ENCODE measurements at regions not wholly inside any gene's neighbourhood (a gene's known extent, or its start where the extent isn't known, plus 50 kb on each side); places are given as distances from the start of the nearest gene placed in this dataset.

- H3K4me1 Mint-ChIP-seq = no peaks in the 10 kb centered on the region
- DNase-seq = no peak
- H3K9me3 Mint-ChIP-seq = peaks cover 0 to 21% (median 8%) of the 10 kb centered on the region in 8 donors
- ChIA-PET CTCF (ENCODE audit: partially characterized antibody) (no interaction called here), POLR2A (ENCODE audit: partially characterized antibody) (no interaction called here)
- H3K27me3 Mint-ChIP-seq = no peaks in the 10 kb centered on the region
- no peak overlapping the region for H3K27ac Mint-ChIP-seq
- H3K4me3 Mint-ChIP-seq = no peak overlapping the region
- no peak overlapping the region for H3K27ac ChIP-seq (ENCODE audit: low read depth, low read length)
- H3K9me3 ChIP-seq (ENCODE audit: control insufficient read depth in 1 of 2, low read length in 2 of 2) = no peaks in the 10 kb centered on the region
- intact Hi-C loops (cut with micrococcal nuclease) = no loop called here
- no peaks in the 10 kb centered on the region for H3K4me1 ChIP-seq (ENCODE audit: insufficient read depth, low read length)
- H3K4me3 ChIP-seq (ENCODE audit: low read length in 2 of 2) = no peak overlapping the region
- no peaks in the 10 kb centered on the region for H3K36me3 ChIP-seq (ENCODE audit: insufficient read depth, low read length)
- no peaks in the 10 kb centered on the region for H3K27me3 ChIP-seq (ENCODE audit: insufficient read depth, low read length)
- no peaks in the 10 kb centered on the region for H3K36me3 Mint-ChIP-seq
These were observed 466.8 kb downstream of the SLCO4C1 start for GRCh38 chr5:101829255-101829654.

GRCh38 chr5:101811466-101811865 lies 484.6 kb downstream of the SLCO4C1 start:
- no peaks in the 10 kb centered on the region for H3K27me3 ChIP-seq (ENCODE audit: insufficient read depth, low read length)
- CTCF ChIA-PET (ENCODE audit: partially characterized antibody) = no interaction called here
- POLR2A ChIA-PET (ENCODE audit: partially characterized antibody) = no interaction called here
- Mint-ChIP-seq H3K27ac (no peak overlapping the region), H3K27me3 (no peaks in the 10 kb centered on the region), H3K9me3 (peaks cover 0 to 4% (median 0%) of the 10 kb centered on the region in 8 donors), H3K4me1 (no peaks in the 10 kb centered on the region), H3K36me3 (no peaks in the 10 kb centered on the region), H3K4me3 (no peak overlapping the region)
- DNase-seq = no peak
- intact Hi-C loops (cut with micrococcal nuclease) = no loop called here
- no peaks in the 10 kb centered on the region for H3K9me3 ChIP-seq (ENCODE audit: control insufficient read depth in 1 of 2, low read length in 2 of 2)
- H3K4me3 ChIP-seq (ENCODE audit: low read length in 2 of 2) = no peak overlapping the region
- H3K36me3 ChIP-seq (ENCODE audit: insufficient read depth, low read length) = no peaks in the 10 kb centered on the region
- H3K4me1 ChIP-seq (ENCODE audit: insufficient read depth, low read length) = no peaks in the 10 kb centered on the region
- H3K27ac ChIP-seq (ENCODE audit: low read depth, low read length) = no peak overlapping the region

- H3K4me3 Mint-ChIP-seq = no peak overlapping the region
- ChIA-PET CTCF (ENCODE audit: partially characterized antibody) (no interaction called here), POLR2A (ENCODE audit: partially characterized antibody) (no interaction called here)
- intact Hi-C loops (cut with micrococcal nuclease) = no loop called here
- DNase-seq = no peak
- Histone ChIP-seq H3K27me3 (ENCODE audit: insufficient read depth, low read length) (no peaks in the 10 kb centered on the region), H3K9me3 (ENCODE audit: control insufficient read depth in 1 of 2, low read length in 2 of 2) (no peaks in the 10 kb centered on the region), H3K4me1 (ENCODE audit: insufficient read depth, low read length) (no peaks in the 10 kb centered on the region), H3K27ac (ENCODE audit: low read depth, low read length) (no peak overlapping the region), H3K36me3 (ENCODE audit: insufficient read depth, low read length) (no peaks in the 10 kb centered on the region), H3K4me3 (ENCODE audit: low read length in 2 of 2) (no peak overlapping the region)
- H3K4me1 Mint-ChIP-seq = no peaks in the 10 kb centered on the region
- no peak overlapping the region for H3K27ac Mint-ChIP-seq
- peaks cover 0 to 4% (median 0%) of the 10 kb centered on the region in 8 donors for H3K9me3 Mint-ChIP-seq
- no peaks in the 10 kb centered on the region for H3K27me3 Mint-ChIP-seq
- H3K36me3 Mint-ChIP-seq = no peaks in the 10 kb centered on the region
These were observed 489.7 kb downstream of the SLCO4C1 start for GRCh38 chr5:101806410-101806809.

- Histone ChIP-seq H3K27me3 (ENCODE audit: insufficient read depth, low read length) (no peaks in the 10 kb centered on the region), H3K27ac (ENCODE audit: low read depth, low read length) (no peak overlapping the region), H3K9me3 (ENCODE audit: control insufficient read depth in 1 of 2, low read length in 2 of 2) (no peaks in the 10 kb centered on the region), H3K4me3 (ENCODE audit: low read length in 2 of 2) (no peak overlapping the region), H3K36me3 (ENCODE audit: insufficient read depth, low read length) (no peaks in the 10 kb centered on the region), H3K4me1 (ENCODE audit: insufficient read depth, low read length) (no peaks in the 10 kb centered on the region)
- Mint-ChIP-seq H3K4me1 (no peaks in the 10 kb centered on the region), H3K9me3 (peaks cover 0 to 6% (median 2%) of the 10 kb centered on the region in 8 donors), H3K36me3 (no peaks in the 10 kb centered on the region), H3K4me3 (no peak overlapping the region), H3K27ac (no peak overlapping the region), H3K27me3 (no peaks in the 10 kb centered on the region)
- CTCF ChIA-PET (ENCODE audit: partially characterized antibody) = no interaction called here
- DNase-seq = no peak
- POLR2A ChIA-PET (ENCODE audit: partially characterized antibody) = no interaction called here
- intact Hi-C loops (cut with micrococcal nuclease) = no loop called here
These were observed 499.7 kb downstream of the SLCO4C1 start for GRCh38 chr5:101796427-101796826.

GRCh38 chr5:101788797-101789196 lies 507.3 kb downstream of the SLCO4C1 start:
- CTCF ChIA-PET (ENCODE audit: partially characterized antibody) = no interaction called here
- no peak overlapping the region for H3K4me3 Mint-ChIP-seq
- H3K9me3 Mint-ChIP-seq = peaks cover 0 to 5% (median 3%) of the 10 kb centered on the region in 8 donors

GRCh38 chr5:101785090-101785489 lies 511.0 kb downstream of the SLCO4C1 start:
- no peak overlapping the region for H3K27ac Mint-ChIP-seq
- intact Hi-C loops (cut with micrococcal nuclease) = no loop called here
- H3K27ac ChIP-seq (ENCODE audit: low read depth, low read length) = no peak overlapping the region
- no peaks in the 10 kb centered on the region for H3K36me3 Mint-ChIP-seq
- no peak overlapping the region for H3K4me3 Mint-ChIP-seq
- no peaks in the 10 kb centered on the region for H3K27me3 Mint-ChIP-seq
- no peaks in the 10 kb centered on the region for H3K27me3 ChIP-seq (ENCODE audit: insufficient read depth, low read length)
- no peaks in the 10 kb centered on the region for H3K36me3 ChIP-seq (ENCODE audit: insufficient read depth, low read length)
- H3K9me3 Mint-ChIP-seq = peaks cover 0 to 4% (median under 1%) of the 10 kb centered on the region in 8 donors
- ChIA-PET POLR2A (ENCODE audit: partially characterized antibody) (no interaction called here), CTCF (ENCODE audit: partially characterized antibody) (no interaction called here)
- no peaks in the 10 kb centered on the region for H3K4me1 ChIP-seq (ENCODE audit: insufficient read depth, low read length)
- no peaks in the 10 kb centered on the region for H3K4me1 Mint-ChIP-seq
- no peaks in the 10 kb centered on the region for H3K9me3 ChIP-seq (ENCODE audit: control insufficient read depth in 1 of 2, low read length in 2 of 2)
- no peak for DNase-seq
- no peak overlapping the region for H3K4me3 ChIP-seq (ENCODE audit: low read length in 2 of 2)

More at GRCh38 chr5:101788797-101789196, 507.3 kb downstream of the SLCO4C1 start:
- no peak overlapping the region for H3K27ac ChIP-seq (ENCODE audit: low read depth, low read length)
- no peaks in the 10 kb centered on the region for H3K27me3 ChIP-seq (ENCODE audit: insufficient read depth, low read length)
- no peak overlapping the region for H3K4me3 ChIP-seq (ENCODE audit: low read length in 2 of 2)
- H3K36me3 Mint-ChIP-seq = no peaks in the 10 kb centered on the region
- no peaks in the 10 kb centered on the region for H3K9me3 ChIP-seq (ENCODE audit: control insufficient read depth in 1 of 2, low read length in 2 of 2)
- intact Hi-C loops (cut with micrococcal nuclease) = no loop called here
- H3K4me1 Mint-ChIP-seq = no peaks in the 10 kb centered on the region
- H3K27me3 Mint-ChIP-seq = no peaks in the 10 kb centered on the region
- H3K27ac Mint-ChIP-seq = no peak overlapping the region
- H3K4me1 ChIP-seq (ENCODE audit: insufficient read depth, low read length) = no peaks in the 10 kb centered on the region
- POLR2A ChIA-PET (ENCODE audit: partially characterized antibody) = no interaction called here
- DNase-seq = no peak
- no peaks in the 10 kb centered on the region for H3K36me3 ChIP-seq (ENCODE audit: insufficient read depth, low read length)

GRCh38 chr5:101783241-101784013 lies 512.7 kb downstream of the SLCO4C1 start:
- Mint-ChIP-seq H3K4me1 (no peaks in the 10 kb centered on the region), H3K9me3 (peaks cover 0 to 6% (median 1%) of the 10 kb centered on the region in 8 donors), H3K27ac (no peak overlapping the region), H3K36me3 (no peaks in the 10 kb centered on the region), H3K4me3 (no peak overlapping the region), H3K27me3 (no peaks in the 10 kb centered on the region)
- H3K36me3 ChIP-seq (ENCODE audit: insufficient read depth, low read length) = no peaks in the 10 kb centered on the region
- intact Hi-C loops (cut with micrococcal nuclease) = no loop called here
- no peak overlapping the region for H3K4me3 ChIP-seq (ENCODE audit: low read length in 2 of 2)
- H3K27me3 ChIP-seq (ENCODE audit: insufficient read depth, low read length) = no peaks in the 10 kb centered on the region
- H3K27ac ChIP-seq (ENCODE audit: low read depth, low read length) = no peak overlapping the region
- H3K9me3 ChIP-seq (ENCODE audit: control insufficient read depth in 1 of 2, low read length in 2 of 2) = no peaks in the 10 kb centered on the region
- no peak for DNase-seq
- H3K4me1 ChIP-seq (ENCODE audit: insufficient read depth, low read length) = no peaks in the 10 kb centered on the region
- POLR2A ChIA-PET (ENCODE audit: partially characterized antibody) = no interaction called here
- CTCF ChIA-PET (ENCODE audit: partially characterized antibody) = no interaction called here
